GM19438 (cell line): ENCODE measurements at regions not wholly inside any gene's neighbourhood (a gene's known extent, or its start where the extent isn't known, plus 50 kb on each side); places are given as distances from the start of the nearest gene placed in this dataset.

Experiments used
- ATAC-seq: cut with Tn5 transposase; IDR thresholded peaks from one replicate; pipeline ENCODE4 v1.9.1; 2021; ENCODE audit warnings: low read depth; ENCODE audit not compliant: unreplicated experiment

GRCh38 chr2:16119741-16120140 lies 179.4 kb downstream of the MYCN start:
- ATAC-seq, result no peak

GRCh38 chr2:16118611-16119590 lies 178.6 kb downstream of the MYCN start:
- ATAC-seq, result no peak

- no peak for ATAC-seq
These were observed 177.7 kb downstream of the MYCN start for GRCh38 chr2:16117791-16118610.

- ATAC-seq, result no peak
These were observed 176.8 kb downstream of the MYCN start for GRCh38 chr2:16117021-16117700.

GRCh38 chr2:16115881-16116830 lies 175.8 kb downstream of the MYCN start:
- no peak for ATAC-seq

GRCh38 chr2:16115291-16115690 lies 174.9 kb downstream of the MYCN start:
- no peak for ATAC-seq

GRCh38 chr2:16114836-16115235 lies 174.5 kb downstream of the MYCN start:
- ATAC-seq, result no peak

GRCh38 chr2:16114070-16114469 lies 173.7 kb downstream of the MYCN start:
- ATAC-seq, result no peak

- ATAC-seq, result no peak
These were observed 173.2 kb downstream of the MYCN start for GRCh38 chr2:16113568-16113967.

GRCh38 chr2:16112972-16113560 lies 172.7 kb downstream of the MYCN start:
- ATAC-seq, result no peak

- ATAC-seq, result no peak
These were observed 172.1 kb downstream of the MYCN start for GRCh38 chr2:16112251-16112971.

- no peak for ATAC-seq
These were observed 171.5 kb downstream of the MYCN start for GRCh38 chr2:16111838-16112210.

GRCh38 chr2:16109821-16110310 lies 169.5 kb downstream of the MYCN start:
- no peak for ATAC-seq

GRCh38 chr2:16109368-16109820 lies 169.0 kb downstream of the MYCN start:
- ATAC-seq, result no peak

GRCh38 chr2:16107246-16107645 lies 166.9 kb downstream of the MYCN start:
- ATAC-seq, result no peak

GRCh38 chr2:16106619-16107018 lies 166.3 kb downstream of the MYCN start:
- ATAC-seq, result no peak

- ATAC-seq, result no peak
These were observed 165.4 kb downstream of the MYCN start for GRCh38 chr2:16105669-16106281.
